H9 (cell line): ENCODE measurements at regions not wholly inside any gene's neighbourhood (a gene's known extent, or its start where the extent isn't known, plus 50 kb on each side); places are given as distances from the start of the nearest gene placed in this dataset.

Experiments
- DNase-seq: peaks from one replicate; pipeline ENCODE4 v3.0.0-alpha.2; 2017
- H2AFZ ChIP-seq: one replicate; pipeline ENCODE4 v1.6.1; 2013; ENCODE audit warnings: mild to moderate bottlenecking, low read length, control low read depth, moderate library complexity
- H2AK5ac ChIP-seq: 2 replicates; pipeline ENCODE4 v1.6.1; 2013; ENCODE audit warnings: low read length, control low read depth, mixed read lengths; ENCODE audit not compliant: insufficient read length
- H2BK120ac ChIP-seq: one replicate; pipeline ENCODE4 v1.6.1; 2013; ENCODE audit warnings: low read depth, mild to moderate bottlenecking, low read length, control low read depth, inconsistent platforms; ENCODE audit not compliant: poor library complexity, severe bottlenecking
- H2BK12ac ChIP-seq: 2 replicates; pipeline ENCODE4 v1.6.1; 2013; ENCODE audit warnings: low read length, control low read depth, mixed read lengths, low read depth; ENCODE audit not compliant: insufficient read length
- H2BK15ac ChIP-seq: 2 replicates; pipeline ENCODE4 v1.6.1; 2013; ENCODE audit warnings: low read depth, low read length, control low read depth
- H2BK20ac ChIP-seq: one replicate; pipeline ENCODE4 v1.6.1; 2013; ENCODE audit warnings: low read depth, mild to moderate bottlenecking, low read length, control low read depth, inconsistent platforms; ENCODE audit not compliant: poor library complexity, severe bottlenecking
- H2BK5ac ChIP-seq: 2 replicates; pipeline ENCODE4 v1.6.1; 2013; ENCODE audit warnings: low read length, control low read depth, mixed read lengths; ENCODE audit not compliant: insufficient read length
- H3K14ac ChIP-seq: 2 replicates; pipeline ENCODE4 v1.6.1; 2013; ENCODE audit warnings: low read length, control low read depth; ENCODE audit not compliant: insufficient read depth
- H3K18ac ChIP-seq: 2 replicates; pipeline ENCODE4 v1.6.1; 2013; ENCODE audit warnings: low read depth, mild to moderate bottlenecking, mixed read lengths, low read length, control low read depth; ENCODE audit not compliant: insufficient read length
- H3K23ac ChIP-seq: 2 replicates; pipeline ENCODE4 v1.6.1; 2013; ENCODE audit warnings: low read length, control low read depth, mixed read lengths, low read depth; ENCODE audit not compliant: insufficient read length
- H3K23me2 ChIP-seq: 2 replicates; pipeline ENCODE4 v1.6.1; 2013; ENCODE audit warnings: low read depth, mild to moderate bottlenecking, mixed read lengths, low read length, control low read depth; ENCODE audit not compliant: insufficient read length, poor library complexity, severe bottlenecking
- H3K27ac ChIP-seq: 2 replicates; pipeline ENCODE4 v1.5.1; 2013; ENCODE audit warnings: low read length, control low read depth, mixed read lengths, low read depth; ENCODE audit not compliant: insufficient read length
- H3K27me3 ChIP-seq: 2 replicates; pipeline ENCODE4 v1.6.1; 2013; ENCODE audit warnings: low read length, control low read depth, inconsistent platforms; ENCODE audit not compliant: insufficient read depth
- H3K4ac ChIP-seq: 2 replicates; pipeline ENCODE4 v1.6.1; 2013; ENCODE audit warnings: low read depth, mild to moderate bottlenecking, control low read depth, inconsistent platforms, low read length, moderate library complexity
- H3K4me1 ChIP-seq: 2 replicates; pipeline ENCODE4 v1.6.1; 2013; ENCODE audit warnings: low read length, control low read depth, inconsistent platforms; ENCODE audit not compliant: insufficient read depth
- H3K4me2 ChIP-seq: 2 replicates; pipeline ENCODE4 v1.6.1; 2013; ENCODE audit warnings: low read length, control low read depth, mixed read lengths; ENCODE audit not compliant: insufficient read length, insufficient read depth
- H3K56ac ChIP-seq: 2 replicates; pipeline ENCODE4 v1.6.1; 2013; ENCODE audit warnings: low read depth, mild to moderate bottlenecking, mixed read lengths, low read length, control low read depth; ENCODE audit not compliant: insufficient read length
- H3K79me1 ChIP-seq: 2 replicates; pipeline ENCODE4 v1.6.1; 2013; ENCODE audit warnings: low read depth, mild to moderate bottlenecking, moderate library complexity, low read length, control low read depth, inconsistent platforms; ENCODE audit not compliant: insufficient read depth, poor library complexity, severe bottlenecking
- H3K79me2 ChIP-seq: 2 replicates; pipeline ENCODE4 v1.6.1; 2013; ENCODE audit warnings: low read length, control low read depth, inconsistent platforms; ENCODE audit not compliant: insufficient read depth
- H3K9ac ChIP-seq: 2 replicates; pipeline ENCODE4 v1.6.1; 2013; ENCODE audit warnings: low read length, control low read depth, mixed read lengths; ENCODE audit not compliant: insufficient read length; ENCODE audit errors: extremely low read depth
- H3K9me3 ChIP-seq: one replicate; pipeline ENCODE4 v1.6.1; 2013; ENCODE audit warnings: low read depth, low read length, inconsistent platforms; ENCODE audit not compliant: control insufficient read depth
- H3T11ph ChIP-seq: one replicate; pipeline ENCODE4 v1.6.1; 2013; ENCODE audit warnings: mild to moderate bottlenecking, low read length, control low read depth, inconsistent platforms
- H4K20me1 ChIP-seq: one replicate; pipeline ENCODE4 v1.6.1; 2013; ENCODE audit not compliant: control insufficient read depth, insufficient read length, insufficient read depth
- H4K5ac ChIP-seq: 2 replicates; pipeline ENCODE4 v1.6.1; 2013; ENCODE audit warnings: low read depth, mild to moderate bottlenecking, mixed read lengths, low read length, control low read depth; ENCODE audit not compliant: insufficient read length
- H4K8ac ChIP-seq: replicated peaks from 2 replicates; pipeline ENCODE4 v1.6.1; 2013; ENCODE audit warnings: low read length, control low read depth, mixed read lengths, low read depth; ENCODE audit not compliant: insufficient read length
- H4K91ac ChIP-seq: 2 replicates; pipeline ENCODE4 v1.6.1; 2013; ENCODE audit warnings: low read depth, mild to moderate bottlenecking, moderate library complexity, mixed read lengths, low read length, control low read depth; ENCODE audit not compliant: insufficient read length
- H3K27ac Mint-ChIP-seq, 3 experiments: 2 replicates in 2 of 3; 3 replicates in 1 of 3; pipeline ENCODE4 v1.8.0; 2020 to 2021; ENCODE audit warnings: mixed read lengths in 3 of 3, mild to moderate bottlenecking in 1 of 3, moderate library complexity in 1 of 3
- H3K27me3 Mint-ChIP-seq: 2 replicates; pipeline ENCODE4 v1.8.0; 2021; ENCODE audit warnings: low read depth, mild to moderate bottlenecking, moderate library complexity, mixed read lengths
- H3K36me3 Mint-ChIP-seq, 3 experiments: 2 replicates in 2 of 3; 3 replicates in 1 of 3; pipeline ENCODE4 v1.8.0; 2020 to 2021; ENCODE audit warnings: low read depth in 3 of 3, mixed read lengths in 3 of 3; ENCODE audit not compliant: insufficient read depth in 1 of 3
- H3K4me1 Mint-ChIP-seq, 2 experiments: 2 replicates each; pipeline ENCODE4 v1.8.0; 2020; ENCODE audit warnings: mixed read lengths in 2 of 2
- H3K4me3 Mint-ChIP-seq, 2 experiments: 2 replicates in 1 of 2; 3 replicates in 1 of 2; pipeline ENCODE4 v1.8.0; 2020 to 2021; ENCODE audit warnings: mild to moderate bottlenecking in 2 of 2, mixed read lengths in 2 of 2, moderate library complexity in 1 of 2
- H3K9me3 Mint-ChIP-seq, 2 experiments: 2 replicates in 1 of 2; 3 replicates in 1 of 2; pipeline ENCODE4 v1.8.0; 2020; ENCODE audit warnings: mild to moderate bottlenecking in 2 of 2, mixed read lengths in 2 of 2, moderate library complexity in 1 of 2
- CTCF ChIP-seq: fragments of 200-600 bp; sonication (generic); conservative IDR thresholded peaks from 3 replicates; pipeline ENCODE4 v1.8.0; 2021; ENCODE audit warnings: antibody characterized with exemption, mild to moderate bottlenecking
- WGBS: extraction: QIAGEN DNeasy Blood & Tissue Kit; methylation state at CpG from one replicate; pipeline ENCODE4 v1.1.7; 2013; ENCODE audit warnings: missing lambda C conversion rate, low lambda C conversion rate, mixed read lengths; ENCODE audit not compliant: insufficient read length; ENCODE audit errors: extremely low coverage; 5-methylcytosine and 5-hydroxymethylcytosine counted together

GRCh38 chr9:105150991-105151685 is 93.3 kb upstream of the SLC44A1 start:
- no peak overlapping the region for H2AFZ ChIP-seq
- peaks cover 3 to 9% of the 10 kb centered on the region in 2 experiments for H3K4me1 Mint-ChIP-seq
- H4K20me1 ChIP-seq: no peaks in the 10 kb centered on the region
- H3K27ac Mint-ChIP-seq: no peak overlapping the region
- H3K9me3 ChIP-seq: no peaks in the 10 kb centered on the region
- no peaks in the 10 kb centered on the region for H3K23me2 ChIP-seq
- H3K56ac ChIP-seq: no peak overlapping the region
- no peak overlapping the region for H2BK15ac ChIP-seq
- H3K18ac ChIP-seq: no peak overlapping the region
- H3T11ph ChIP-seq: no peak overlapping the region
- H4K91ac ChIP-seq: no peak overlapping the region
- DNase-seq: no peak
- H3K23ac ChIP-seq: no peak overlapping the region
- no peaks in the 10 kb centered on the region for H3K36me3 Mint-ChIP-seq
- H2AK5ac ChIP-seq: no peak overlapping the region
- no peaks in the 10 kb centered on the region for H3K4me1 ChIP-seq
- H3K9ac ChIP-seq: no peak overlapping the region
- no CpG with 5 or more reads among the region's 2 CpGs for WGBS
- H3K4me2 ChIP-seq: no peak overlapping the region
- H2BK5ac ChIP-seq: no peak overlapping the region
- no peak overlapping the region for H4K5ac ChIP-seq
- TF ChIP-seq CTCF: no peak
- H3K4ac ChIP-seq: no peak overlapping the region
- H3K27me3 ChIP-seq: no peaks in the 10 kb centered on the region
- H2BK12ac ChIP-seq: no peak overlapping the region
- H3K79me2 ChIP-seq: no peaks in the 10 kb centered on the region
- no peak overlapping the region for H3K27ac ChIP-seq
- no peak overlapping the region for H3K4me3 Mint-ChIP-seq
- no peak overlapping the region for H4K8ac ChIP-seq
- H2BK120ac ChIP-seq: no peak overlapping the region
- H2BK20ac ChIP-seq: no peak overlapping the region
- H3K27me3 Mint-ChIP-seq: no peaks in the 10 kb centered on the region; the same call in 1 of the 2 replicates
- H3K14ac ChIP-seq: no peak overlapping the region
- H3K79me1 ChIP-seq: no peaks in the 10 kb centered on the region
- no peaks in the 10 kb centered on the region for H3K9me3 Mint-ChIP-seq
